SU-DHL-6 (cell line): ENCODE measurements at regions not wholly inside any gene's neighbourhood (a gene's known extent, or its start where the extent isn't known, plus 50 kb on each side); places are given as distances from the start of the nearest gene placed in this dataset.

Source experiments
- CTCF ChIP-seq: fragments of 200-600 bp; sonication (generic); IDR thresholded peaks from one replicate; pipeline ENCODE4 v1.5.1; 2017; ENCODE audit warnings: antibody characterized with exemption, mild to moderate bottlenecking, low read length, moderate library complexity; ENCODE audit not compliant: insufficient read depth, poor library complexity, severe bottlenecking
- EZH2phosphoT487 ChIP-seq: fragments of 200-600 bp; sonication (generic), shearing (Covaris generic); conservative IDR thresholded peaks from 2 replicates; pipeline ENCODE4 v1.6.1; 2018; ENCODE audit warnings: mild to moderate bottlenecking, antibody characterized with exemption, low read length, moderate library complexity, mixed read lengths

GRCh38 chr16:79402920-79403319, 197.6 kb downstream of the MAF start:
- TF ChIP-seq CTCF (no peak), EZH2phosphoT487 (no peak)
